ENCODE measurements at regions not wholly inside any gene's neighbourhood (a gene's known extent, or its start where the extent isn't known, plus 50 kb on each side); places are given as distances from the start of the nearest gene placed in this dataset.

DNA sequence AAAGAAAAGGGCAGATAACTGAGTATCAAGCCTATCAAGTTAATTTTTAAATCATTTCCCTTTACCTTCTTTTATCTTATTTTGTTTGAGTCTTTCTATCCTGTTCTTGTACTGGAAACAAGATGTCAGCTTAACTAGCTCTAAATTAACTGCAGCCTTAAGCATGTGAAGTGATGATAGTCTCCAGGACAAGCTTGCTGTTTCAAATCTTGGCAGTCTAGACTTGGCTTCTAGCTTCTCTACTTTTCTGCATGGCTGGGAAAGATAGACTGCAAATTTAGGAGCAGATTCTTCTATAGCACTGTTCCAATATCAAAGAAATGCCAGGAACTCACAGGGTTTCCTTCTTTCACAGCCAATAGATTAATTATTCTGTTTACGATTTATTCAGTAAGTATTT, 1034.4 kb downstream of the TUSC7 start:
- intact Hi-C loops (cut with DNase I), result no loop called here
- Histone ChIP-seq H3K4me1 (no peaks in the 10 kb centered on the region), H3K4me3 (replicated peaks in 1 of 3) (no peak overlapping the region), H3K36me3 (no peaks in the 10 kb centered on the region), H3K27me3 (no peaks in the 10 kb centered on the region), H3K27ac (no peak overlapping the region), H3K9me3 (no peaks in the 10 kb centered on the region)
- TF ChIP-seq POLR2A (IDR thresholded peaks at IDR 0.05), result no peak
- TF ChIP-seq, protein P1, sequence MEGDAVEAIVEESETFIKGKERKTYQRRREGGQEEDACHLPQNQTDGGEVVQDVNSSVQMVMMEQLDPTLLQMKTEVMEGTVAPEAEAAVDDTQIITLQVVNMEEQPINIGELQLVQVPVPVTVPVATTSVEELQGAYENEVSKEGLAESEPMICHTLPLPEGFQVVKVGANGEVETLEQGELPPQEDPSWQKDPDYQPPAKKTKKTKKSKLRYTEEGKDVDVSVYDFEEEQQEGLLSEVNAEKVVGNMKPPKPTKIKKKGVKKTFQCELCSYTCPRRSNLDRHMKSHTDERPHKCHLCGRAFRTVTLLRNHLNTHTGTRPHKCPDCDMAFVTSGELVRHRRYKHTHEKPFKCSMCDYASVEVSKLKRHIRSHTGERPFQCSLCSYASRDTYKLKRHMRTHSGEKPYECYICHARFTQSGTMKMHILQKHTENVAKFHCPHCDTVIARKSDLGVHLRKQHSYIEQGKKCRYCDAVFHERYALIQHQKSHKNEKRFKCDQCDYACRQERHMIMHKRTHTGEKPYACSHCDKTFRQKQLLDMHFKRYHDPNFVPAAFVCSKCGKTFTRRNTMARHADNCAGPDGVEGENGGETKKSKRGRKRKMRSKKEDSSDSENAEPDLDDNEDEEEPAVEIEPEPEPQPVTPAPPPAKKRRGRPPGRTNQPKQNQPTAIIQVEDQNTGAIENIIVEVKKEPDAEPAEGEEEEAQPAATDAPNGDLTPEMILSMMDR (IDR thresholded peaks at IDR 0.05), result no peak
- 68 to 87% methylated on average over 1 of the region's 1 CpG for WGBS, 2 donors
- DNase-seq, result no peak

DNA sequence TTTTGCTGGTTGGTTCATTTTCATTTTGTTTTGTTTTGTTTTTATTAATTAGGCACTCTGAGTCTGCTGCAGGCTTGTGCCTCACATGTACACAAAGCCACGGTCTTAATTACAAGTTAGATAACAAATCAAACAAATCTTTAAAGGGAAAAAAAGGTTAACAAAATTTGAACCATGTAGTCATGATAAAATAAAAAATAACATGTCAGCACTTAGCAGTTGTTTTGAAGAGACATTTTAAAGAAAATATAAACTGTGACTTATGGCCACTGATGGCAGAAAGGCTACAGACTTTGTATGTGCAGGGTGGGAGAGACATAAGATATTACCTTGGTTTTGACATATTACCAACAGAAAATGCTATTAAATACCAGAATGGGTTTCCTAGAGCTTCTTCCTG, 1035.4 kb downstream of the TUSC7 start:
- Histone ChIP-seq H3K36me3 (no peaks in the 10 kb centered on the region), H3K4me1 (no peaks in the 10 kb centered on the region), H3K4me3 (replicated peaks in 1 of 3) (no peak overlapping the region), H3K27me3 (no peaks in the 10 kb centered on the region), H3K9me3 (no peaks in the 10 kb centered on the region), H3K27ac (no peak overlapping the region)
- no peak for DNase-seq
- 67% methylated on average over 1 of the region's 1 CpG for WGBS, 2 donors
- TF ChIP-seq POLR2A (IDR thresholded peaks at IDR 0.05), result no peak
- TF ChIP-seq, protein P1 (IDR thresholded peaks at IDR 0.05), result no peak
- intact Hi-C loops (cut with DNase I), result no loop called here

- intact Hi-C loops (cut with DNase I), result no loop called here
- WGBS, 2 donors, result 85 to 87% methylated on average over 6 of the region's 6 CpGs
- H3K4me1 ChIP-seq, result no peaks in the 10 kb centered on the region
- H3K36me3 ChIP-seq, result no peaks in the 10 kb centered on the region
- H3K9me3 ChIP-seq, result no peaks in the 10 kb centered on the region
- H3K27ac ChIP-seq, result no peak overlapping the region
- H3K27me3 ChIP-seq, result no peaks in the 10 kb centered on the region
- no peak for DNase-seq
- no peak overlapping the region for H3K4me3 ChIP-seq (replicated peaks in 1 of 3)
- TF ChIP-seq, protein P1 (IDR thresholded peaks at IDR 0.05), result no peak
- TF ChIP-seq POLR2A (IDR thresholded peaks at IDR 0.05), result no peak
These were observed 1035.9 kb downstream of the TUSC7 start for GRCh38 chr3:117745516-117745915.

DNA sequence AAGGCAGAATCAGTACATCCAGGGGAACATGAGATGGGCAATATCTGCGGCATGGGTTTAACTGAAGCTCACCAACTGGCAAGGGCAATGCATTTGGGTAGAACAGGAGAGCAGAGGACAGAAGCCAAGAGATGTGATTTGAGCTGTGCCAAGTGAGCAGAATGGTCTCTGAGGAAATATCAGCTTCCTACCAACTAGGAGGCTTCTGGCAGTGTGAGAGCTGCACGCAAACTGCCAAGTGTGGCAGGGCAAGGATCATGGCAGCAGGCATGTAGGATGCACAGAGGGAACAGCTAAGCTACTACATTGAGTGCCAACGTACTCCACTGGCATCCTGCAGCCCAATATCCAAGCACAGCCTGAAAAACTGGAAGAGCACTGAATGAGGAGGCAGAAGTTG, 1036.5 kb downstream of the TUSC7 start:
- no peak overlapping the region for H3K4me3 ChIP-seq (replicated peaks in 1 of 3)
- no peak overlapping the region for H3K27ac ChIP-seq
- H3K9me3 ChIP-seq, result no peaks in the 10 kb centered on the region
- 67 to 71% methylated on average over 3 of the region's 3 CpGs for WGBS, 2 donors
- intact Hi-C loops (cut with DNase I), result no loop called here
- DNase-seq, result no peak
- H3K27me3 ChIP-seq, result no peaks in the 10 kb centered on the region
- H3K4me1 ChIP-seq, result no peaks in the 10 kb centered on the region
- TF ChIP-seq, protein P1 (IDR thresholded peaks at IDR 0.05), result no peak
- no peak for TF ChIP-seq POLR2A (IDR thresholded peaks at IDR 0.05)
- no peaks in the 10 kb centered on the region for H3K36me3 ChIP-seq

DNA sequence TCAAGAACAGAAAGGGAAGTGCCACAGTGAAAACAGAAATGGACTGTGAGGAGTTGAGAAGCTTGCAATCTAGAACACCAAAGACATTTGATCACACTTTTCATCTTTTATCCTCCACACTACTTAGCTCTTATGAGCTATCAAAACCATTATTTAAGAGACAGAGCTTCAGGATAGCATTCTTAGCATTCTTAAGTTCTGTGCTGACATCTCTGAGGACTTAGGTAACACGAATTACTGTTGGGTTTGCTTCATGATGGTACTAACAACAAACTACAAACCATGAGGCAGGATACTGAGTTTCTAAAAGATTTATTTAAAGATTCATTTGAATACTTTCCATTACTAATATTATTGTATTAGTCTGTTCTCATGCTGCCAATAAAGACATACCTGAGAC, 1038.6 kb downstream of the TUSC7 start:
- Histone ChIP-seq H3K27me3 (no peaks in the 10 kb centered on the region), H3K27ac (no peak overlapping the region), H3K9me3 (no peaks in the 10 kb centered on the region), H3K4me3 (replicated peaks in 1 of 3) (no peak overlapping the region), H3K4me1 (no peaks in the 10 kb centered on the region), H3K36me3 (no peaks in the 10 kb centered on the region)
- WGBS, 2 donors, result 49 to 53% methylated on average over 1 of the region's 1 CpG
- no peak for DNase-seq
- TF ChIP-seq POLR2A (IDR thresholded peaks at IDR 0.05), result no peak
- TF ChIP-seq, protein P1 (IDR thresholded peaks at IDR 0.05), result no peak
- intact Hi-C loops (cut with DNase I), result no loop called here

Measured in thyroid gland (tissue), 4 donors.